RCC 7860 (cell line): ENCODE measurements at regions not wholly inside any gene's neighbourhood (a gene's known extent, or its start where the extent isn't known, plus 50 kb on each side); places are given as distances from the start of the nearest gene placed in this dataset.
A peak's percentile ranks its signal among the peaks of the same experiment; 100 is the strongest.

Source experiments
- DNase-seq: peaks from one replicate; pipeline ENCODE4 v3.0.0-alpha.2; 2015; ENCODE audit warnings: low spot score
- FAIRE-seq: peaks from 2 replicates; lab custom pipeline; 2012; peaks lifted over from hg19 to GRCh38; lab: Jason Lieb, UNC

- FAIRE-seq, result no peak
- peak; percentile 54 for DNase-seq
These were observed 354.1 kb downstream of the SEC14L1 start for GRCh38 chr17:77494664-77495435.

GRCh38 chr17:77495575-77495974, 354.8 kb downstream of the SEC14L1 start:
- no peak for DNase-seq
- no peak for FAIRE-seq

- no peak for DNase-seq
These were observed 355.6 kb downstream of the SEC14L1 start for GRCh38 chr17:77496401-77496801.

GRCh38 chr17:77496831-77497577, 356.2 kb downstream of the SEC14L1 start:
- no peak for FAIRE-seq
- DNase-seq, result no peak

More at GRCh38 chr17:77496401-77496801, 355.6 kb downstream of the SEC14L1 start:
- FAIRE-seq, result no peak

- DNase-seq (no peak), FAIRE-seq (no peak)
These were observed 356.8 kb downstream of the SEC14L1 start for GRCh38 chr17:77497578-77497934.

- no peak for FAIRE-seq
- no peak for DNase-seq
These were observed 357.4 kb downstream of the SEC14L1 start for GRCh38 chr17:77498091-77498741.

GRCh38 chr17:77498791-77499698, 358.3 kb downstream of the SEC14L1 start:
- no peak for FAIRE-seq
- DNase-seq, result no peak

GRCh38 chr17:77499699-77500435, 359.1 kb downstream of the SEC14L1 start:
- no peak for FAIRE-seq
- DNase-seq, result no peak

GRCh38 chr17:77501101-77501566, 360.4 kb downstream of the SEC14L1 start:
- FAIRE-seq (no peak), DNase-seq (no peak)

GRCh38 chr17:77501751-77502625, 361.2 kb downstream of the SEC14L1 start:
- no peak for FAIRE-seq
- no peak for DNase-seq

- DNase-seq (no peak), FAIRE-seq (no peak)
These were observed 362.0 kb downstream of the SEC14L1 start for GRCh38 chr17:77502626-77503292.

GRCh38 chr17:77503293-77503655, 362.5 kb downstream of the SEC14L1 start:
- DNase-seq (no peak), FAIRE-seq (no peak)

GRCh38 chr17:77503916-77504651, 363.3 kb downstream of the SEC14L1 start:
- no peak for FAIRE-seq
- DNase-seq, result no peak

- FAIRE-seq, result no peak
- no peak for DNase-seq
These were observed 363.9 kb downstream of the SEC14L1 start for GRCh38 chr17:77504652-77505155.

- FAIRE-seq, result no peak
These were observed 364.4 kb downstream of the SEC14L1 start for GRCh38 chr17:77505181-77505639.

GRCh38 chr17:77506371-77506991, 365.7 kb downstream of the SEC14L1 start:
- DNase-seq, result no peak
- FAIRE-seq, result no peak

More at GRCh38 chr17:77505181-77505639, 364.4 kb downstream of the SEC14L1 start:
- DNase-seq, result no peak
